CD1c-positive myeloid dendritic cell (primary cell): ENCODE measurements at regions not wholly inside any gene's neighbourhood (a gene's known extent, or its start where the extent isn't known, plus 50 kb on each side); places are given as distances from the start of the nearest gene placed in this dataset.

Experiments used
- DNase-seq: peaks from one replicate; pipeline ENCODE4 v3.0.0-alpha.2; 2016; ENCODE audit errors: extremely low spot score

DNA sequence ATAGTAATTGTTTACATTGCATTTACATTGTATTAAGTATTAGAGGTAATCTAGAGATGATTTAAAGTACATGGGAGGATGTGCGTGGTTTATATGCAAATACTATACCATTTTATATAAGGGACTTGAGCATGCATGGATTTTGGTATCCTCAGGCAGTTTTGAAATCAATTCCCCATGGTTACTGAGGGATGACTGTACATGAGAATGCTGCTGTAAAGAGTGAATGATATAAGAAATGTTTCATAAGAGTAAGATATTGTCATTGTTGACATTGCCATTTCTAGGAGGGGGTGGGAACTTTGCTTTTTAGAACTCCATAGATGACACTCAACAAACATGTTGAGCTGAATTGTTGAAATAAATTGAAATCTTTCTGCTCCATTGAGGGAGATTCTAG lies 185.0 kb downstream of the SEMA6A start:
- no peak for DNase-seq

DNA sequence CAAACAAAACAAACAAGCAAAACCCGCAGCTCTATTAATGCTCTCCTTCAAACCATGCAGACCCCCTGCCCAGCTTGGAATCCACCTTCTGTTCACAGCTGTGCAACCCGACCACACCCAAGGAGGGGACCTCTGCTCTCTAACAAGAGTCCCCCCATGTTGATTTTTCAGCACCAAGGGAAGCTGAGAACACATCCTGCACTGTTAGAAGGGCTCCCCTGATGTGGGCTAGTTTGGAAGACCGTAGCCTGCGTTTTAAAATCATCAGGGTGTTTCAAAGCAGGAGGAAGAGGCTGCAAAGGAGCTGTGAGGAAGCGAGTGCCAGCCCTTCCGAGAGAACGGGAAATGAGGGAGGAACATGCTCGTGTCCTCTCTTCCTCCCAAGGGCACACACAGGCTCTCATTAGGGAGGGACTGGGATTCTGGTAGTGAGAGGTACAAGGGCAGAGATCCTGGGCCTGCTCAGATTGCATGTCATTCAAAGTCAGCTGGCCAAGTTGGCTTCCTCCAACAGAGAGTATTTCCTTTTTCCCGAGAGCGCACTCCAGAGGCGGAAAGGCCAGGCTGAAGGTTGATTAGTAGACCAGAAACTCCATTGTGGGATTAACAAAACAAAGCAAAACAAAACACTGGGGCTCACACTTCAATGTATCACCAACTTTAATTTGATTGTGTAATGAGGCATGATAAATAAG lies 185.9 kb downstream of the SEMA6A start:
- DNase-seq = no peak

DNA sequence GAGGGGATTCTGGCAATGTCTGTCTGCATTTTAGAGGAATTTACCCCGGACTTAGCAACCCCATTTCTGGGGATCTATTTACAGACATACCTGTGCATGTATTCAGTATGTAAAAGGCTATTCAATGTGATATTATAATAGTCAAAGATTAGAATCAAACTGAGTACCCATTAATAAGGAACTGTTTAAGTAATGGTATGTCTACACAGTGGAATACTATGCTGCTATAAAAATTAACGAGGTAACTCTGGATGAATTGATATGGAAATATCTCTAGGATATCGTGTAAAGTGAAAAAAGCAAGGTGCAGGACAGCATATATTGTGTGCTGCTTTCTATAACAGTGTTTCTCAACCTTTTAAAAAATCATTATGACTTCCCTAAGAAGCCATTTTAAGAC lies 186.9 kb downstream of the SEMA6A start:
- DNase-seq = no peak

DNA sequence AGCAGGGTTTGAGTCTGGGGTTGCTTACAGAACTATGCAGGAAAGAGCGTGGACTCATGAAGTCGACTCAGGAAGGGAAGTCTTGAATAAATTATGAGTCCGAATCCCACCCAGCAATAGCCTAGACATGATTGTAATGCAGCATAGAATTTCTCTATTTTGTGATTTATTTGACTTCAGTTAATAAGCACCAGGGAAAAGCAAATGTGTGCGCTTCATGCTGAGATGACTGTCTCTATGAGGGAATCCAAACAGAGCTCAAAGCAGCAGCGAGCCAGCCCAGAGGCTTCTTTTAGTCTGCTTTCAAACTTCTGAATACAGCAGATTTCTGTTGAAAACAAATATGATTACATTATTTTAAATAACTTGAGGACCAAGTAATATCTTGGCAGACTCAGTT lies 188.0 kb downstream of the SEMA6A start:
- no peak for DNase-seq

DNA sequence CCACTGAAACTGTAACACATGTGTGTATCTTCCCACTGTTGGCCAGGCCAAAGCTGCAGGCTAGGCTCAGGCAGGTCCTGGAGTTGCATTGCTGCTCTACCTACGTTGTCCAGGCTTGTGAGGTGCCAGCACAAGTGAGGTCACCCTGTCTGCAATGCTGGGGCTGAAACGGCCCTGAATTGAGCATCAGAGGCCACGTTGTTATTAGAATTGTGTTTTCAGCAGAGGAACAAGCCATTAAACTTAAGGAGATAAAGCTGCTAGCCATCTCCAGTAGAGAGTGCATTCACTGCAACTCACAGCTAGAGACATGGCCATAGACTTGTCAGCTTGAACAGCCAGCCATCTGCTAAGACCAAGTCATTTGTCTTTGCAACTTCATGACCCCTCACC lies 191.8 kb downstream of the SEMA6A start:
- DNase-seq = no peak

DNA sequence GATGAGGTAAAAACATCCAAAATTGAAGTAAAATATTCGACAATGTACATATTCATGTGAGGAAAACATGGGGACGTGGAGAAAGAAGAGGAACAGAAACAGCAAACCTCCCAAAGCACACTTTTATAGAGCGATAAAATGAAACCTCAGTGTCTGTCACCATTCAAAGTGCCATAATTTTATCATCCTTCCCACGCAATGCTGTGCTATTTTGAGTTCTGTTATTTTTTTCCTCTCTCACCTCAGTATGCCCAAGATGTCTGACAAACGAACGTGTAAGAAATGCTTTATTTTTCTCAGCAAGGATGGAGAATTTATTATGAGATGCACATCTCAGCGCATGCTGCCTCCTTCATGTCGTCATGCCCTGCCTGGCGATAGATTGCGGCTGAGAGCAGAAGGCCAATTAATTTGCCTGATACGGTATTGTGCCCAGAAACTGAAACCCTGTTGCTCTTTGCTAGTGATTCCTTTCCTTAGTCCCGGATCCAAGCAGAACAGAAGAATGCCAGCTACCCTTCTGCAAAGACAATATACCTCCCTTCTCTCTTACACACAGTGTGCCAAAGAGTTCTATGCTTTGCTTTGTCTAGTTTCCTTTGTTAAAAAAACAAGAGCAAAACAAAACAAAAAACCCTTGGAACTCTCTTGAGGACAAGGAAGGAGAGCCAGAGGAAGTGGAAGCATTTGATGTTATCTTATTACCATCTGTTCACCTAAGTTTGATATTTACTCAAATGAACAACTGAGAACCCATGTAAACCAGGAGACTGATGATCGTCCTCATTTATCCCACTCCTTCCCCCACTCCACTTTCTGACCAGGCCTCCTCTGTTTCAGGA lies 192.4 kb downstream of the SEMA6A start:
- no peak for DNase-seq

DNA sequence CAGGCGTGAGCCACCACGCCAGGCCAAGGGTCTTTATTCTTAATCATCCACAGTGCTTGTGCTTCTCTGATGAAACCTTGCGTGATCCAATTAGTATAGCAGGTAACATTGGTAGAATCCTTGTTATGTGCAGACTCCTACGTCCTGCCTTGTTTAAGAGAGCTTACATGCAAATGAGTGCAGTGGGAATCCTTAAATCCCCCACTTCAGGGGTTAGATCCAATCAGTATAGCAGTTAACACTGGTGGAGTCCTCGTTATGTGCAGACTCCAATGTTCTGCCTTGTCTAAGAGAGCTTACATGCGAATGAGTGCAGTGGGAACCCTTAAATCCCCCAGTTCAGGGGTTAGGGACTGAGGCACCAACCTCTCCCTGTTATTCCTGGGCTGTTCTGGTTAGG lies 193.4 kb downstream of the SEMA6A start:
- DNase-seq = no peak

DNA sequence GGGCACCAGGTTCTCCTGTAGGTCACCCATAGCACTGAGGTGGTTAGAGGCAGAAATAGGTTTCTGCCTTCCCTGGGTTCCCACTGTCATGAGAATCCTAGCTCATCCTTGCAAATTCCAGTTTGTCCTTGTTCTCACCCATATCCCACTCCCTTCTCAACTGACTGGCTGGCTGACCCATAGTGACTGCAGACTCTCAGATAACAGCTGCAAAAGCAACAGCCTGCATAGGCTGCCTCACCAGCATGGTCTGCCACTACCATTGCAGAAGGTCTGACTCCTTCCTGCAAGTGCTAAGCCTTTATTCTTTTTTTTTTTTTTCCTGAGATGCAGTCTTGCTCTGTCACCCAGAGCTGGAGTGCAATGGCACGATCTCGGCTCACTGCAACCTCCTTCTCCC lies 194.0 kb downstream of the SEMA6A start:
- DNase-seq = no peak

DNA sequence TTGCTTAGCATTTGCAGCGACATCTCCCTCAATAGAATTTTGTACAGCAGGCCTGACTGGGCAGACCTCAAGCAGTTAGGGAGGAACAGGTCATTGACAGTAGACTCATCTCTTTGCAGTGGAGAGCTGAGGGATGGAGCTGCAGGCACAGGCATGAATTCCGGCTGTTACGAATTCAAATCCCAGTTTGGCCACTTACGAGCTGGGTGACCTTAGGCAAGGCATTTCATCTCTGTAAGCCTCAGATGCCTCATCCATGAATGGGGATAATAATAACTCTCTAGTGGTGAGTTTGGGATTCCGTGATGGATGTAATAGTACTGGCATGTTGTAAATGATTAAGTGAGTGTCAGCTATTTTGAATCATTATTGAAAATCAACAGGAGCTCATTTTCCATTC lies 195.3 kb downstream of the SEMA6A start:
- no peak for DNase-seq

DNA sequence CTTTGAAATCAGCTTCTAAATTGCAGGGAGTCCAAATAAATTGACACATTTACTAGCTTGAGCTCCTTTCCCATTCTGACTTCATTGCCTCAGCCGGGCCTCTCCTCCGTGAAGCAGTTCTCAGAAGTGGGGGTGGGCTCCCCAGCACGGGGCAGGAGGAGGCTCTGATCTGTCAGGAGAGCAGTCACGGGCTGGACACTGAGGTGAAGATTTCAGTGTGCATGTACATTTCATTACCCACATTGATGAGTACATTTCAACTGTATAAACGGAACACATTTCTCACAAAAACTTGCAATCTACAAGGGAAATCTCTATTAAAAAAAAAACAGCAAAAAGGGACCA lies 195.9 kb downstream of the SEMA6A start:
- DNase-seq = no peak

DNA sequence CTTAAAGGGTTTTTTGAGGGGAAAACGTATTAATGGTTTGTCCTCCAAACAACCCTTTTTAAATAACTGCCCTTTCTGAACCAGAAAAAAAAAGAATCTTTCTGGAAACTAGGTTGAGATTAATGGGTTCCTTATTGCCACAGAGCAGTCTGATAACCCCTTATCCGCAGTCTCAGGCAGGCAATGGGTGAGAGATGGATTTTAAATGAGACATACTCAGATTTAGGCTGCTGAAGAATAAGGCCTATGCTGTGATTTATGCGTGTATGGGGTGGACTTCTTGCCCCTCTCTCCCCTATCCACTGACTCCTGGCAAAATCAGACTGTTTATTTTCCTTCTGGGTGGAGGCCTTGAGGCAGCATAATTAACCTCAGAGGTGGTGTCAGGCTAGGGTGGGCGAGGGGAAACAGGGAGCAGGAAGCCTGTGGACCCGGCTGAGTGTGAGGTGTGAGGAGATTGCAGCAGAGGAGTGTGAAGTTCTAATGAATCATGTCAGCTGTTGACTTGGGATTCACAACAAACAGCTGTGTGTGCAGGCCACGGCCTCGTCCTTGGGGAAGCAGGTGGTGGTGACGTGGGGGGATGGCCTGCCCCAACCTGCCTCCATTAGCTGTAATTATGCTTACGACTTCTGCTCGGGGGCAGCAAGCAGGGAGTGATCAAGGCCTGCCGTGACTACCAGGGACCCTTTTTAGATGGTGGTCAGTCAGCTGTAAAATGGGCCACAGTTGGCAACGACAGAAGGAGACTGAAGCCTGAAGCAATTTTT lies 196.4 kb downstream of the SEMA6A start:
- DNase-seq = no peak

DNA sequence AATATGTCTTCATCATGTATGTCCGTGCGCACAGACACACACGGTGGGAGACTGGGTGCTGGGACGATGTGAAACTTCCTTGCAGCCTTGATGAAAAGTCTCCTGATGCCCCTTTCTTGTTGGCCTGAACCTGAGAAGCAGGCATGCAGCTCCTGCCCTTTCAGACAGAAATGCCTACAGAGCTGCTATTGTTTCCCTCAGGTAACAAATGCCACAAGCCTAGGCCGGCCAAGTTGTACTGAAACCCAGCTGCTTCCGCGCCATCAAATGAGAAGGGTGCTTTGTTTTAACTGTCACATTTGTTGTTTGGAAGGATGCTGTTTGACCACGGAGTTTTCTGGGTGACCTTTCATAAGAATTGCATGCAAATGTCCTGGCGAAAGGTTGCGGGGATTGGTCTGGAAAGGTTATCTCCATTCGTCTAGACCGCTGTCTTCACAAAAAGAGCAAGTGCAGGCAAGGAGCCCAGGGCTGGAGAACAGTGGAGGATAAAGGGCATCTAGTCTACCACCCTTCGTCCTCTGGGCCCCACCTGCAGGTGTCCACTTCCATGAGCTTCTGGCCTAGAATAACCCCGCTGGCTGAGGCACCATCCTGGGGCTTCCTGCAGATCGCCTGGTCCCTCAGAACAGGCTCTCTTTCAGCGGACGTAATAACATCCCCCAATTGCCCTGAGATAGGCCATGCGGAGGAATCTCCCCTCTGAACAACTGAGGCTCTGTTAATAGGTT lies 197.2 kb downstream of the SEMA6A start:
- DNase-seq = no peak

DNA sequence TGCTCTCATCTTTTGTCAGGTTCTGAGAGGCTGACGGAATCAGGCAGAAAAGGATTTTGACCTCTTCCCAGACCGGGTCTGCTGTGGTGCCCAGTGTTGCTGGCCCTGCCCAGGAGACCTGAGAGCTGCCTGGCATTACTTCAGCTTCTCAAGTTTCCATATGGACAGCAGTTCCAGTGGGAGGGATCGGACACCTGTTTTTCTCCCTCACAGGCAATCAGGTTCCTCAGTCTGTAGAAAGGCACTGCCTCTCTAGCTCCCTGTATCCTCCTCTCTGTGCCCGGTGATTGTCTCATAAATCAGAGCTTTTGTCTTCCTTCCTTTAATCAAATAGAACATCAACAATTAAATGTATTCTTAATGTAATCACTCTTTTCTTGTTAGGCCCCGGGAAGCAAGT lies 198.7 kb downstream of the SEMA6A start:
- DNase-seq = no peak

DNA sequence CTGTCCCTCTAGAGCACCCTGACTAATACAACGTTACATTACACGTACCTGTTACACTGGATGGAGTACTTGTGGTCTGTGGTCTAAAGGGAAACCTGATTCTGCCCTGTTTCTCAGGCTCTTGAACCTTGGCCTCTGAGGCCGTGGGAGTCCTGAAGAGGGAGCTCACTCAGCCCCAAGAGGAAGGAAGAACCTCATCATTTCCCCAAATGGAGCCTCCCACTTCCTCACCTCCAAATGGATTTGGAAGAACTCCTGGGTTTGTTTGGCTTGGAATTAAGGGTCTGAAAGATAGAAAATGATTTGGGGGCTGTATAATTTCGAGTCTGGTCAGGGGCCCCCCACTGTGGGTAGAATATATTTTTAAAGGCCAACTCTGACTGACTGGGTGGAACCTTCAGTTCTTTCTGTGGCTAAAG lies 200.2 kb downstream of the SEMA6A start:
- peak; percentile 12 for DNase-seq

DNA sequence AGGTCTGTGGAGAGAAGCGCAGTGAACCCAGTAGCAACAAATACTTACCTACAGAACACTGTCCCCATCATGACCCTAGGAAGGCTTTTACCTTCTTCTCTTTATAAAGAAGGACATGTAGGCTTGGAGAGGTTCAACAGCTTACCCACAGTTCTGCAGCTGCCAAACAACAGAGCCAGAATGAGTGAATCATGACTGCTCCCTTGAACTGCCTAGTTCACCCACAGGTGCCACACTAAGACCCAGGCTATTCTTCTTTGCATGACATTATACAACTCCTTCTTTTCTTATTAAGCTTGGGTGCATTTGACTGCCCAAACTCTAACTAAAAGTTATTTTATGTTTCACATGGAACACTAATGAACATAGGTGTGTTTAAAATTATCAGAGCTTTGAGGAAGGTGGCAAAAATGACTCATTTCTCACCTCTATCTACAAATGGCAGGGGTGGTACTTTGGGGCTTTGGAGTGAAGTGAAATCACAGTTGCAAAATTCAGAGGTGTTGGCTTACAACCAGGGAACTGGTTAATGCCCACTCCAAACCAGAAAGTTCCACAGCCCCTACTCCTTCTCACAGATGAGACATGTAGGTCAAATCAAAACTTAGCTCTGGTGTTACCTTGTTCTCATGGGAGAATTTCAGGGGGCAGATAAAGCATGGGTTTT lies 201.6 kb downstream of the SEMA6A start:
- DNase-seq = no peak

DNA sequence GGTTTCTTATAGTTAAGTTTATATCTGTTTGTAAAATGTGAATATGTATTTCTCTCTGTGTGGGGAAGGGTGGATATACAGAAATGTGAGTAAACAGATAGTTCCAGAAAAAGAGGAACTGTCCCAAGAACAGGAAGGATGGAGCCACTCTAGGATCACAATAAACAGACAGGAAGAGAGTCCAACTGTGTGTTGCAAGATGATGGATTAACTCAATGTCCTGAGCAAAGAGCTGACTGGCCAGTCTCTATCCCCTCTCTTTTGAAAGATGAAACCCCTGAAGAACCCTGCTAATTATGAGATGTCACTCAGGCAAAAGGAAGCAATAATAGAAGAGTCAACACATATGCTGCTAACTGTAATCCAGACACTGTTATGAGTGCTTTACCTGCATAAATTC lies 202.7 kb downstream of the SEMA6A start:
- DNase-seq = no peak

DNA sequence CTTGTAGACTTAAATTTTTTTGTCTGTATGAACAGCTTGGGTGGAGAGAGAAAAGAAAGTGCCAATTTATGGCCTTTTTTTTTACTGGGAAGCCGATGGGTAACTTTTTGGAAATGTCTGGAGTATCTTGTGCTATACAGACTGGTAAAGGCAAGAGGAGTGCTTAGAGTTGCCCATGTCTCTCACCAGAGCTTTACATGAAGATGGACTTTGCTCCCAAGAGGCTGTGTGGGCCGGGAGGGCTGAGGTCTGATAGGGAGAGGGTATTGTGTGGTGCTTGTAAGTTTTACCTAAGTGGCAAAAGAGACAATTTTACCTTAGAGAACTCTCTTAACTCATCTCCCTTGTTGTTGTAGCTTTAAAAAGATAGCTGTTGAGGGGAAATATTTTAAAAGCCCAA lies 203.2 kb downstream of the SEMA6A start:
- DNase-seq = no peak

DNA sequence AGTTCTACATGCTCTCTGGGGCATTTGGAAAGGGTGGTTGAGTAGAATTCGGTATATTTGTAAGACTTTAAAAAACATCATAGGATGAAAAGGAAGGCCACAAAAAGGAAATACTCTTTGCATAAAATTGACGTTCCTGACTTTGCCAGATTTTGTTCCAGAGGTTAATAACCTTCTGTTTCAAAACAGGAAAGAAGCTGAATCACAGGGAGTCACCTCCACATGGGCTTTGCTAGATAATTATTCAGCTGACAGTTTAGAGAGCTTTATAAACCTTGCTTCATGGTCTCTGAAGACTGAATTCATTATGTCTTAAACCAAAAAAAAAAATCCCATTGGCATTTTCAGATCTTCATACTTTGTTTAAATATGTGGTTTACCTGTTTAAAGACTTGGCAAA lies 203.7 kb downstream of the SEMA6A start:
- no peak for DNase-seq

DNA sequence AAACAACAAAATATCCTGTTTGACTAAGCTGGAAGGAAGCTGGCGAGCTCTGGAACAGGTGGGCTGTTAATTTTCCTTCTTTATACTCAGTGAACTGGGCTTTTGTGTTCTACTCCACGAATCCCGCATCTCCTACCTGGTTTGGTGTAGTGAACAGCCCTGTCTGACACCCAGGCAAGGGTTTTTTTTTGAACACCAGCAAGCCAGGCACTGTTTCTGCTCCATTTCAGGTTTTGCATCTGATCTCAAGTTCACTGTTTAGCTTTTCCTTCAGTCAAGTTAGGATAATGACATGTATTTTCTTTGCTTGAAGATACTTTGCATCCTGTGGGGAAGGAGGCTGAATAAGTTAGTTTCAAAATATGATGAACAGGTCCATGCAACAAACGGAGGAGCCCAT lies 204.5 kb downstream of the SEMA6A start:
- no peak for DNase-seq

DNA sequence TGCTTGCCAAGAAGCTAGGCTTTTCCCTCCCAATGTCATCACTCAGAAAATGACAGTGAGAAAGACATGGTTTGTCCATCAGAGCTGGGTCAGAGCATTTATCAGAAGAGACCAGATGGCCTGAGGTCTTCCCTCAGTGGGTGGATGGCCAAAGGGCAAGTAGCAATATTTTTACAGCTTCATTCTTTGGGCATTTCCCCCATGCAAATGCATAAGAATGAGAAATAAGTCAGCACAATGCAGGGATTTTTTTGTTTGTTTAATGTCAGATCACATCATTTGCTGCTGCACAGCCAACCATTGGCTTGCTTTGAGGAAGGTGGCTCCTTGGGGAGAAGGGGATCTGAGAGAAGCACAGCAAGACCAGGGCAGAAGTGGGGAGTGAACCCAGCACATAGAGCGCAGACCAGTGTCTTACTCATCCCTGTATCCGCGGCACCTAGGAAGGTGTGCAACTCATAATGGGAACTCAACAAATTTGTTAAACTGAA lies 209.6 kb downstream of the SEMA6A start:
- no peak for DNase-seq

DNA sequence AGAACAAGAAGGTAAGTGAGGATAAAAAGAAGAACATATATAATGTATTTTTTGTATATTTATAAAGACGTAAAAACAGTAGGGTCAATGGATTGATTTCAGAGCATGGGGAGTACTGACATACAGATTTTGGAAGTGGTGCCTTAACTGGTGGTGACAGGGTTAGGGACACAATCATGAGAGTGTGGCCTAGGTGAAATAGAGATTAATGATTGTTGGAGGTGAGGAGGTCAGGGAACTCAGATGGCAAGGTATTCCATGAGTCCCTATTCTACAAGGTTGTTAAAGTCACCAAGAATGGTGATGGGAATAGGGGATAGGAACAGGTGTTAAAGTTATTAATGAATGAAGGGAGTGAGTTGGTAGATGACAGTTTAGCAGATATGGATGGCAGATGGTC lies 210.8 kb downstream of the SEMA6A start:
- DNase-seq = no peak
